ES-I3 (cell line): ENCODE measurements at regions not wholly inside any gene's neighbourhood (a gene's known extent, or its start where the extent isn't known, plus 50 kb on each side); places are given as distances from the start of the nearest gene placed in this dataset.

Experiments used
- H3K36me3 ChIP-seq: 2 replicates; pipeline ENCODE4 v1.6.1; 2013; ENCODE audit warnings: mild to moderate bottlenecking, low read length, control low read depth, moderate library complexity; ENCODE audit not compliant: insufficient read depth
- H3K4me1 ChIP-seq: 2 replicates; pipeline ENCODE4 v1.6.1; 2013; ENCODE audit warnings: mild to moderate bottlenecking, control low read depth, low read length; ENCODE audit not compliant: insufficient read depth
- H3K9ac ChIP-seq: 2 replicates; pipeline ENCODE4 v1.6.1; 2013; ENCODE audit warnings: low read depth, mild to moderate bottlenecking, low read length, moderate library complexity
- H3K9me3 ChIP-seq: 2 replicates; pipeline ENCODE4 v1.6.1; 2013; ENCODE audit warnings: mild to moderate bottlenecking, low read length, moderate library complexity; ENCODE audit not compliant: control insufficient read depth, insufficient read depth

DNA sequence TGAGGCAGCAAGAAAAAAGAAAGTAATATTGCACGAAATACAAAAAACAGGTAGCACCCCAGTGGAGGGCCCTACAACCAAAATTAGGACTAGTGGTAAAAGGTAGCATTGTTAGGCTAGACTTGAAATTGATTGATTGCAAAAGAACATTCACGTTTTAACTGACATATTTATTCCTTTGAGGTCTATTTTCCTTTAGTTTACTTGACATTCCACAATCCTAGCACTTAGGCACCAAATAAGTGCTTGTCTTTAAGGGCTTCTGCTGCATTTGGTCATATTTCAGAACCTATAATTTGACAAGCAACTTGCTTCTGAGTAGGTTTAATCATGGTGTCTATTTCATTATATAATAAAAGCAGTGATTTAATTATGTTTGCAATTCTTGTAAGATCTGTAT is 642.7 kb upstream of the AGTR1 start:
- no peaks in the 10 kb centered on the region; the same call in 1 of the 2 replicates for H3K9me3 ChIP-seq
- H3K4me1 ChIP-seq: no peaks in the 10 kb centered on the region
- H3K36me3 ChIP-seq: no peaks in the 10 kb centered on the region
- no peak overlapping the region for H3K9ac ChIP-seq

DNA sequence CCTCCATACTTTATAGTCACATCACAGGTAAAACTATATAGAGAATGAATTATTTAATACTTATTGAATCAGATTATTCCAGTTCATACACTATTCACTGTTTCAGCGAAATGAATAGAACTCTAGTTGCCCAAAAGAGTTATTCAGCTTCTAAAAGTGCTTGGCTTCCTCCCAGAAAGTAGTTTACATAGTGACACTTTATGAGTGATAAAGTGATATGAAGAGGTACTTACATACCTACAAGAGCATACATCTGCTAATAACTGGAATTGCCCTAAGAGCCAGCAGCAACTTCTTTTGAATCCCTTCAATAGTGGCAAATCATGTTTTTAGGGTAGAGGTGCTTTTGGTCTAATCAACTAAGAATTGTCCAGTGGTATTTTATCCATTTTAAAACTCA is 635.1 kb upstream of the AGTR1 start:
- Histone ChIP-seq H3K36me3 (no peaks in the 10 kb centered on the region), H3K9ac (no peak overlapping the region), H3K9me3 (no peaks in the 10 kb centered on the region), H3K4me1 (no peaks in the 10 kb centered on the region)

DNA sequence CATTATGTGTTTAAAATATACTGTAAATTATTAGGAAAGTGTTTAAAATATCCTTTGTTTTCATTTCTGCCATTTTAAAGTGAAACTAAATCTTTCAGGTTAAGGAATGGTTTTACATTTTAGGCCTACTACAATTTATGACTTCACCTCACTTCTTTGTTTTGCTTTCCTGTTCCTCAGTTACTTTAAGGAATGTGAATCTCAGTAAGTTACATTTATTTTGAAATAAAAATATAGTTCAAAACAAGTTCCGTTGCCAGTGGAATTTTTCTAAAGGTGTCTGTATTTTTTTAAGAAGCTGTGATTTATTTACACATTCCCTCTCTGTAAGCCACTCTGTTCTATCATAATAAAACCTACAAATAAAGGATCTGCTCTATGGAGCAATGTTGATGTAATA is 630.9 kb upstream of the AGTR1 start:
- Histone ChIP-seq H3K9me3 (no peaks in the 10 kb centered on the region), H3K9ac (no peak overlapping the region), H3K4me1 (no peaks in the 10 kb centered on the region), H3K36me3 (no peaks in the 10 kb centered on the region)

DNA sequence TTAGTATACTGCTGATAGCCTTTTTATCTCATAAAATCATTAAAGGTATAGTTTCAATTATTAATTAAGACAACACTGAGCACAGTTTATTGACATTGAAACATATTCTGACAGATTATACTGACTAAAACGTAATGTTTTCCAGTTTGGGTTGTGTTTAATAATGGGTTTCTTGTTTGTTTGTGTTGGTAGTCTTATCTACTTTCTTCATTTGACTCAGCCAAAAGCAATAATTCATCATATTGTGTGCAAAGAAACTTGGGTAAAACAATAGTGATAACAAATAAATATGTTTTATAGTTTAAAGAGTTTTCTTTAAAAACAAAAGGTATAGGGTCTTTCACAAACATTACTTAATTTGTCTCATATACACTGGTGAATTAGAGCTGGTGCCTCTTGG is 629.2 kb upstream of the AGTR1 start:
- Histone ChIP-seq H3K9me3 (no peaks in the 10 kb centered on the region), H3K9ac (no peak overlapping the region), H3K36me3 (no peaks in the 10 kb centered on the region), H3K4me1 (no peaks in the 10 kb centered on the region)

DNA sequence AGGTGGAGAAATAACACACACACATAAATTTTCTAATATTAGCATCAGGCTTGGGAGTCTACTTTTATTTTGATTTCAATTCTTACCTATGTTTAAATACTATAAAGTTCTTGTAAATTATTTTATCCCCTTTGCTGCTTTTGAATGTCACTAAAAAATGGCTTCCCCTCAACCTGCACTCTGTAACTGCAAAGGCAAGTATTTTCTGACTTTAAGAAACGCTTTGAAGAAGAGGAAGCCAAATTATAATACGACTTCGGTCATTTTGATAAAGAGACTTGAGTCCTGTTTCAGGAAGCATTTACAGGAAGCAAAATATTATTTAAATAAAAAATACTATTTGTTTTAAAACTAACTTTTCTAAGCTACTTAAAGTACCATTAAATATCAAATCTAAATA is 627.7 kb upstream of the AGTR1 start:
- H3K9me3 ChIP-seq: no peaks in the 10 kb centered on the region
- no peak overlapping the region for H3K9ac ChIP-seq
- no peaks in the 10 kb centered on the region for H3K4me1 ChIP-seq
- H3K36me3 ChIP-seq: no peaks in the 10 kb centered on the region

DNA sequence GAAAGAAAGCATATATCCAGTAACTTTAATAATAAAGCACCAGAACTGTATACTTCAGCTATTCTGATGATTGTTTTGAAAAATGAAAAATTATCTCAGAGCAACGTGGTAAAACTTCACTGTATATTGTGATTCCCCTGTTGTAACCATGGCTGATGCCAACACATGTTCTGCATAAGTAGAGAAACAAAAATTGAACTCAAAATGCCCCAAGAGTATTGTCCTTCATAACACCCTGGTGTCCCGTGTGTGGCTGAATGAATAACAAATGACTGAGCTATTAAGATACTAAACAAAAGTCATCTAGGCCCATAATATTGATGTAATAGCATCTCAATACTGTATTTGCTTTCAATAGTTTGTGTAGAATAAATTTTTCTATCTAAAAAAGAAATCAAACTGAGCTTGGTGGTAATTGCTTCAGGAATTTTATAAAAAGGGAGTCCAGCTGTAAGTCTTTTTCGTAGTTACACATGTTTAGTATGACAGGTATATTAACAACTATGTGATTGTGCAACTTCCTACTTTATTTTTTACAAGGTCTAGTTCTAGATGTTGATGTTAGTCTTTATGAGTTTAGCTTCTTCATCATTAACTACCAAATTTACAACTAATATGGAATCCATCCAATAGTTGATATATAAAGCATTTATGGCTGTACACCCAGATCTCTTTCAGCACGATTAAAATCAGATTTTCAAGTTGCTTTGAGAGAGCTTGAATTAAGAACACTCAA is 623.8 kb upstream of the AGTR1 start:
- Histone ChIP-seq H3K9me3 (no peaks in the 10 kb centered on the region), H3K9ac (no peak overlapping the region), H3K4me1 (no peaks in the 10 kb centered on the region), H3K36me3 (no peaks in the 10 kb centered on the region)

DNA sequence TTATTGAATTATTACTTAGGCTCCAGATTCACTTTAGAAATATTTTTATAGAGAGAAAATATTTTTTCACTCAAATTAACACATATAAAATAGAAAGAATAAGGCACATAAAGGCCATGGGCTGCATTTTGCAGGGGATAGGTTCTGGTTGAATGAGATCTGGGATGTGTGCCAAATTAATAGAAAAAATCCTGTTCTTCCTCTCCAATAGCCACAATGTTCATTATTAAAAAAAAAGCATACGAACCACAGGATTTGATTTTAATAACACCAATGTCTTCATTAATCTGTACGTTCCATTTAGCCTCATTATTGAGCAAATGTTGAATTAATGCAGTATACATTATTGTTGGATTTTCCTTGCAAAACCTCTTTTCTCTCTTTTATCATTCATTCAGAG is 622.8 kb upstream of the AGTR1 start:
- Histone ChIP-seq H3K9me3 (no peaks in the 10 kb centered on the region), H3K9ac (no peak overlapping the region), H3K4me1 (no peaks in the 10 kb centered on the region), H3K36me3 (no peaks in the 10 kb centered on the region)

DNA sequence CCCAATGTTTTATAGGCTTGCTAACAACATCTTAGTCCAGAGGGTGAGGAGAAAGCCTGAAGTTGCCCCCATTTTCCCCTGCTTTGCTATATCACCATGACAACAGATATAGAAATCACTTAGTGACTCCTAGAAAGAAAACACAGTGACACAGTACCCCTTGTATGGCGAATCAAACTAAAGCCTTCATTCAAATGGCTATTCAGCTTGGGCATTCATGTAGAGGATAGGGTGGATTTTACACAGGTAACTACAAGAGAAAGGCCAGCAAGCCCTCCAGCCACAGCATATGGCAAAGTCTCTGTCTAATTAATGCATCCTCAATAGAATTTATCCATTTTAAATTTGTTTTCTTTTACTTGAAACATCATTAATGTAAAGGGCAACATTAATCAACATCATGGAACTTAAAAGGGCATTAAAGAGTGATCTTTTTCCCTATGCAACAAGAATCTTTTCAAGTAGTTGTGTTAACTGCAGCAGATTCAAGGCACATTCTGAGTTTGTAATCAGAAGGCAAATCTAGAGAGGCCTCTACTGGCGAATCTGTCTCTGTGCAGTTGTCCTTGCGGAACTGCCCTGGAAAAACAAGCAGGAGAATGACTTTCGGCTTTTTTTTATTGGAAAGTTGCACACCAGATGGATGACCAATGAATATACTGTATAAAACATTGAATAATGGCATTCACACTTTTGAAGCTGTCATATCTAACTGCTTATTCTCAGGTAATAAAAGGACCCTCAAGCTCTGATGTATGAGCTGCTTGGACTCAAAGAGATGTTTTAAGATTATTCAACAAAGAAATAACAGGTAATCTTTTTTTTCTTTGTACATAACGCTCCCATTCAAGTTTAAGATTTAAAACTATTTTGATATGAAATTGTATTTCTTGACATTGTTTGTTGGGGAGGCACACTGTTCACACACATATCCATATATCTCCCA is 621.7 kb upstream of the AGTR1 start:
- Histone ChIP-seq H3K9ac (no peak overlapping the region), H3K4me1 (no peaks in the 10 kb centered on the region), H3K36me3 (no peaks in the 10 kb centered on the region), H3K9me3 (no peaks in the 10 kb centered on the region)

DNA sequence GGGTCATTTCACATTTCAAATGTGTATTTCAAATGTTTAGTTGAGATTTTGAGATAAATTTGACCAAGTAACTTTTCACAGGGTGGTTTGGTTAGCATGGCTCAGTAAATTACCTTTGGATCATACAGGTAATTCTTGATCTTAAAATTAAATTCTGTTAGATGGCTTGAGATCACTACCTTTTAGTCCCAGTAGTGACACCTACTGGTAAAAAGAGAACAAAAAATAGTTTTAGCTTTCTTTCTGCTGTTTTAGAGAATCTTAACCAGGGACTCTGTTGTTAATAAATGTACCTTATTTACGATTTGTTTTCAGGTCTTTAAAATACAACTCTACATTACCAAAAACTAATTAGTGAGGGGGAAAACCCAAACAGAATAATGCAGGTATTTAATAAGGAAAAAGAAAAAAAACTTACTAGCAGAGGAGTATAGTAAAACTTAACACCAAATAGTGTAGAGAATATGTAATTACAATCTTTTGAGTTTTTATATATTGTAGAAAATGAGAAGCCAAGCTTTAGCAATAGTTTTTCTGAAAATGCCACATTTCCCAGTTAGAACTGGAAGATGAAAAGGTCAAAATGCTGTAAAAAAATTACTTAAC is 620.3 kb upstream of the AGTR1 start:
- H3K36me3 ChIP-seq: no peaks in the 10 kb centered on the region
- H3K9ac ChIP-seq: no peak overlapping the region
- H3K9me3 ChIP-seq: no peaks in the 10 kb centered on the region
- no peaks in the 10 kb centered on the region for H3K4me1 ChIP-seq

DNA sequence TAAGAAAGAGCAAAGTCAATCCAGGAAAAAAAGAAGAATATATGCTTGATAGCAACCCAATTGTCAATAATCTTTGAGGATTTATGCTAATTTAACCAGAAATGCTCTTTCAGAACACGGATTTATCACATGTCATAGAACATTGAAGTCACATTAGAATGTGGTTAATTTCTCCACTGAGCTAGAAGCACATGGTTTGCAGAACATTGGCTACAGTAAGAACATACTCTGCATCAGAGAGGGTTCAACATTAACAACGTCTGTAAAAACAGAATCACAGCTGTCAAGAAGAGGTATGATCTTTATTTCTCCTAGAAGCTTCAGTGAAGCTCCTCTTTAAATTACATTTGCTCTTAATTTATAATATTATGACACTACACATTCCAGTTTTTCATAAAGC is 619.7 kb upstream of the AGTR1 start:
- Histone ChIP-seq H3K9me3 (no peaks in the 10 kb centered on the region), H3K36me3 (no peaks in the 10 kb centered on the region), H3K4me1 (no peaks in the 10 kb centered on the region), H3K9ac (no peak overlapping the region)

DNA sequence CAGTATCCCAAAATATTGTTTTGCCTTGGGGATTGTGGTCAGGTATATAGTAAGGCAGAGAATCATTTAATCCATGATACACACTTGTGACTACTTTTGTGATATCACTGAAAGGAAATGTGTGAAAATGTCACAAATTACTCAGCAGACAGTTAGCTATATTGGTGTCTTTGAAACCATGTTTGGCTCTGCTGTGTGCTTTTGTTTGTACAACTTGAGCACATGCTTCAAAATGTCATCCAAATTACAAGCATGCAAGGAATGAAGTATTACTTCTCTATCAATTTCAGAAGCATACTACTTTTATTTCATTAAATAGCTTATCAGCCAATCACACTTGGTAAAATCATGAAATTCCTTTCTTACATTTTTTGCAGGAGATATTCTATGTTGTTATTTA is 619.0 kb upstream of the AGTR1 start:
- Histone ChIP-seq H3K4me1 (no peaks in the 10 kb centered on the region), H3K9me3 (no peaks in the 10 kb centered on the region), H3K9ac (no peak overlapping the region), H3K36me3 (no peaks in the 10 kb centered on the region)

DNA sequence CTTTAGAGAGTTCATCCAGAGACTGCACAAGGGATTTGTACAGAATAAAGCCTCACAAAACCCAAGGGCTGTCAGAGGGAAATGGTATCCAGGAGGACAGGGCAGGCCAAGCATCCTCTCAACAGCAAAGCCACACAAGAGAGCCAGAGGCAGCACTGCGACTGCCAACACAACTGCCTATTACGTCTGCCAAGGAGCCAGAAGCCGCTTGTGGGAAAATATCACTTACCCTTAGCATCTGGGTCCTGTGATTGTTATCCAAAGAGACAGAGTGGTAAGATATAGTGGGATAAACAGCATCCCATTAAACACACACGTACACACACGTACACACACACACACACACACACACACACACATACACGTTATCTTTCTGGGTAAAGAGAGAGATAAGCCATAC is 618.3 kb upstream of the AGTR1 start:
- no peaks in the 10 kb centered on the region for H3K4me1 ChIP-seq
- no peaks in the 10 kb centered on the region for H3K36me3 ChIP-seq
- no peak overlapping the region for H3K9ac ChIP-seq
- no peaks in the 10 kb centered on the region for H3K9me3 ChIP-seq

DNA sequence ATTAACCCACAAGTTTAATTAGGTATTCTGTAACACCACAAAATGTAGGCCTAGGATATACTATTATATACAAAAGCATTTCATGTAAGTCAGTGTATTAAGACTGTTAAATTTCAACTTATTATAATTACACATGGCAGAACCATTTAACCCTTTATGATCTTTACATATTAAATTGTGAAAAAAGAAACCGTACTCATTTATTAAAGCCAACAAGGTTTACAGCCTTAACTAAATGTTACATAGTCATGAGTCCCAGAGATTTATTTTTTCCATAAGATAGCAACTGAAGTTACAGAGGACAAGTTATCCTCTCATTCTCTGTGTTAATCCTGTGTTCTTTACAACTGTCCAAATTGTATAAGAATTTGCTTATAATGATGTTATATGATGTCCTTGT is 615.8 kb upstream of the AGTR1 start:
- Histone ChIP-seq H3K9me3 (no peaks in the 10 kb centered on the region), H3K4me1 (no peaks in the 10 kb centered on the region), H3K36me3 (no peaks in the 10 kb centered on the region), H3K9ac (no peak overlapping the region)

DNA sequence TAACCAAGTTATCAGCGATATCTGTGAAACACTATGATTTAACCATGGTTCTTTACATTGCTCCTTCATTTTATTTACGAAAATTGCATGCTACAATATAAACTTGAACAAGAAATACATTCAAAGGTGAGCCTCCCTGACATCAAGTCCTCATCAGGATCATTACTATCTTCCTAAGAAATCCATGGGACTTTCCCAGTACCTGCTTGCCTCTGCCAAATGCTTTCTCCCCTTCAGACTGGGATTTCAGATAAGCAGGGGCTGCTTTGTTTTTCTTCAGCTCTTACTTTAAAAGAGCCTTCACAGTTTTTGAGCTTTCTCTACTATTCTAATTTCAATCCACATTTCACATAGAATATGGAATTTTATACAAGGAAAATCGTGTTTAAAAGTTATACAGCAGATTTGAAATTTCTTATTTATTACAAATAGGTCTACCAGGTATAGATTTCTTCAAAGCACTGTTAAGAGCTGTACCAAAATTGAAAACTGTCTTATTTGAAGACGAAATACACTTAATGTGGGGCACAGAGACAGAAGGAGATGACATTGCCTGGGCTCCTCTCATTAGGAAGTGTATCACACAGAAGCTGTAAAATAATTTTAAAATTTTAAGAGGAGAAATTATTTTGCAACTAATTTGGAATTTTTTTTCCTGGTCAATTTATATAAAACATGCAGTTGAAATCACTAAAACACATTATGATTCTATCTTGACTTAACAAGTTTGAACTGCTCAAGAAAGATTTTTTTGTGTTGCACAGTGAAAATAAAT is 615.0 kb upstream of the AGTR1 start:
- Histone ChIP-seq H3K9ac (no peak overlapping the region), H3K9me3 (no peaks in the 10 kb centered on the region), H3K36me3 (no peaks in the 10 kb centered on the region), H3K4me1 (no peaks in the 10 kb centered on the region)
